ENCODE measurements at regions not wholly inside any gene's neighbourhood (a gene's known extent, or its start where the extent isn't known, plus 50 kb on each side); places are given as distances from the start of the nearest gene placed in this dataset.

DNA sequence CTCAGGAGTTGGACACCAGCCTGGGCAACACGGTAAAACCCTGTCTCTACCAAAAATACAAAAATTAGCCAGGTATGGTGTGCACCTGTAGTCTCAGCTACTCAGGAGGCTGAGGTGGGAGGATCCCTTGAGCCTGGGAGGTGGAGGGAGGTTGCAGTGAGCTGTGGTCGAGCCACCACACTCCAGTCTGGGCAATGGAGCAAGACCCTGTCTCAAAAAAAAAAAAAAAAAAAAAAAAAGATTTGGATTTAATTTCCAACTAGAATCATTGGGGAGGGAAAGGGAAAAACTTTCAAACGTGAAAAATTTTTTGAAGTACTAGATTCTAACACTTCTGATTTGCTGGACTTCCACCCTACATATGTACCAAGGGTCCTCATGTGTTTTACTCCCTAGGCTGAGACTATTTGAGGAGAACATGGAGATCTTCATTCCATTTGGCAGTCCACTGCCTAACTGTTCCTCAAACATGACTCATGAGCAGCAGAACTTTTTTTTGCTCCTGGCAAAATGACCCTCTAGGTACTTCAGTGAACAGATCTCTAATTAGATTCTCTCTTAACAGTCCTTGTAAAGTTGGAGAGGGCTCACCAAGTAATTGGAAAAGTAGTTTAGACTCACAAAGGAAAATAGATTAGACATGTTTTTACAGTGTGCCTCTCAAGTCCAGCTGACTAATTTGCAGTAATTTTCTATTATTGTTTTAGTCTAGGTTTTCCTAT is 267.6 kb downstream of the METTL4 start:
- TF ChIP-seq, protein P1, sequence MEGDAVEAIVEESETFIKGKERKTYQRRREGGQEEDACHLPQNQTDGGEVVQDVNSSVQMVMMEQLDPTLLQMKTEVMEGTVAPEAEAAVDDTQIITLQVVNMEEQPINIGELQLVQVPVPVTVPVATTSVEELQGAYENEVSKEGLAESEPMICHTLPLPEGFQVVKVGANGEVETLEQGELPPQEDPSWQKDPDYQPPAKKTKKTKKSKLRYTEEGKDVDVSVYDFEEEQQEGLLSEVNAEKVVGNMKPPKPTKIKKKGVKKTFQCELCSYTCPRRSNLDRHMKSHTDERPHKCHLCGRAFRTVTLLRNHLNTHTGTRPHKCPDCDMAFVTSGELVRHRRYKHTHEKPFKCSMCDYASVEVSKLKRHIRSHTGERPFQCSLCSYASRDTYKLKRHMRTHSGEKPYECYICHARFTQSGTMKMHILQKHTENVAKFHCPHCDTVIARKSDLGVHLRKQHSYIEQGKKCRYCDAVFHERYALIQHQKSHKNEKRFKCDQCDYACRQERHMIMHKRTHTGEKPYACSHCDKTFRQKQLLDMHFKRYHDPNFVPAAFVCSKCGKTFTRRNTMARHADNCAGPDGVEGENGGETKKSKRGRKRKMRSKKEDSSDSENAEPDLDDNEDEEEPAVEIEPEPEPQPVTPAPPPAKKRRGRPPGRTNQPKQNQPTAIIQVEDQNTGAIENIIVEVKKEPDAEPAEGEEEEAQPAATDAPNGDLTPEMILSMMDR (IDR thresholded peaks at IDR 0.05; ENCODE audit: unreplicated experiment in 3 of 3), result no peak
- Mint-ChIP-seq H3K36me3 (ENCODE audit: low read depth) (no peaks in the 10 kb centered on the region), H3K4me1 (no peaks in the 10 kb centered on the region), H3K27ac (no peak overlapping the region), H3K9me3 (no peaks in the 10 kb centered on the region), H3K4me3 (no peak overlapping the region), H3K27me3 (ENCODE audit: low read depth) (no peaks in the 10 kb centered on the region)

DNA sequence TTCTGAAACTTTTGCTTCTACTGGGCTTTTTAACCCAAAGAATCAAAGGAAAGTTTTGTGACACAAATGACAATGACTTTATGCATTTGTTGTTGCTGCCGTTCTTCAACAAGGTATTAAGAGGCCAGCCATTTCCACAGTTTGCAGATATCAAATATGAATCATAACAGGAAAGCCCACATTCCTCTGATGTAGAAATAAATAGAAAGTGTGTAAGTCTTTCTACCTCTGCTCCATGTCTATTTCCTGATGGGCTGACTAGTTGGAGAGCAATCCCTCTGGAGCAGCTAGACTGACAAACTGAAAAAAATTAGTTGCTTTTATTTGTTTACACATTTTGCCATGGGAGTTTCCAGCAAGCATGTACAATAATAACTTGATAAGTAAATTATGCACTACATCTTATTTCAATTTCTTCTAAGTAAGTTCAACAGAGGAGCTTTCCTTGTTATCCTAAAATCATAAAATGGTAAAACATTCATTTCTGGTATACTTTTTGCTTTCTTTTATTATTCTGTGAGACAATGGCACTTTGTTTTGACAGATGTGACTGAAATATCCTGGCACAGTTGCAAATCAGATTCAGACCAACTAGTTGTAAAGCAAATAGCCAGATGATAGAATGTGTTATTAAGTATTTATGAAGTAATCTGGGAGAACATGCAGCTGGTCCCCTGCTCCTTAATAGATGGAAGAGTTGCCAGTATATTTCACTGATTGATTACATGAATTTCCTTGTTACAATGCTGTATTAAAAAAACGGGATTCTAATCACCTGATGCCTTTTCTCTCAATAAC is 266.7 kb downstream of the METTL4 start:
- H3K4me3 Mint-ChIP-seq, result no peak overlapping the region
- TF ChIP-seq, protein P1 (IDR thresholded peaks at IDR 0.05; ENCODE audit: unreplicated experiment in 3 of 3), result no peak
- no peaks in the 10 kb centered on the region for H3K9me3 Mint-ChIP-seq
- H3K4me1 Mint-ChIP-seq, result no peaks in the 10 kb centered on the region
- H3K36me3 Mint-ChIP-seq (ENCODE audit: low read depth), result no peaks in the 10 kb centered on the region
- no peaks in the 10 kb centered on the region for H3K27me3 Mint-ChIP-seq (ENCODE audit: low read depth)
- no peak overlapping the region for H3K27ac Mint-ChIP-seq

DNA sequence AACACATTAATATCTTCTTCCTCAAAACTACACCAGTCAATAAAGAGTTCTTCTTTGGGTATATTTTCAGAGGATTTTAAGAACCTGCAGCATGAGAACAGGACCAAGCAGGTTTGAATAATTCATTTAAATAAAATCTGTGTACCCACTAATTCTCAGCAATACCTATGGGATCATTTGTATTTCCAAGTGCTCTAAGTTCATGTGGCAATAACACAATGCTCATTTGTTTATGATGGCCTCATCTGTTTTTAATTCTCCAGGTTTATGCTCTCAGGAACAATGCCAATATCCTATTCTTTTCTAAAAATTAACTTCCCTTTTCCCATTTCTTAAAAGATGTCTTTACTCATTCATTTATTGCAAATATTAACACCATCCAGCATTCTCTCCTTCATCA is 264.7 kb downstream of the METTL4 start:
- TF ChIP-seq, protein P1 (IDR thresholded peaks at IDR 0.05; ENCODE audit: unreplicated experiment in 3 of 3), result no peak
- H3K9me3 Mint-ChIP-seq, result no peaks in the 10 kb centered on the region
- H3K36me3 Mint-ChIP-seq (ENCODE audit: low read depth), result no peaks in the 10 kb centered on the region
- no peaks in the 10 kb centered on the region for H3K27me3 Mint-ChIP-seq (ENCODE audit: low read depth)
- H3K27ac Mint-ChIP-seq, result no peak overlapping the region
- no peaks in the 10 kb centered on the region for H3K4me1 Mint-ChIP-seq
- H3K4me3 Mint-ChIP-seq, result no peak overlapping the region

DNA sequence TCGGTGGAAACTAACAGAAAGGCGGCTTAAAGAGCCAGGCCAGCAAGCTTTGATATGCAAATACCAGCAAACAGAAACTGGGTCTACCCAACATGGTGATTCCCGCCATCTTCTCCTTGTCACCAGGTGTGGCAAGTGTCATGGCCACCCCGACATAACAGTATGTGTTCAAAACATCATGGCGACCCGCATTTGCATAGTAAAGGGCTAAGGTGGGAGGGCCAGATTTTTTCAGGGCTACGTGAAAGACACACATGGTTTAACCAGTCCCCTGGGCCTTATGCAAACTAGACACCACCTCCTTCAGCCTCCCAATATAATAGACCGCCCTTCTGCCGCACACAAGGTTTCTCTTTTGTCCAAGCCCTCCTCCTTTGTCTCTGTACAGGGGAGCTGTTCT is 260.4 kb downstream of the METTL4 start:
- no peaks in the 10 kb centered on the region for H3K4me1 Mint-ChIP-seq
- H3K27ac Mint-ChIP-seq, result no peak overlapping the region
- H3K36me3 Mint-ChIP-seq (ENCODE audit: low read depth), result no peaks in the 10 kb centered on the region
- TF ChIP-seq, protein P1 (IDR thresholded peaks at IDR 0.05; ENCODE audit: unreplicated experiment in 3 of 3), result no peak
- H3K4me3 Mint-ChIP-seq, result no peak overlapping the region
- H3K9me3 Mint-ChIP-seq, result no peaks in the 10 kb centered on the region
- H3K27me3 Mint-ChIP-seq (ENCODE audit: low read depth), result no peaks in the 10 kb centered on the region

DNA sequence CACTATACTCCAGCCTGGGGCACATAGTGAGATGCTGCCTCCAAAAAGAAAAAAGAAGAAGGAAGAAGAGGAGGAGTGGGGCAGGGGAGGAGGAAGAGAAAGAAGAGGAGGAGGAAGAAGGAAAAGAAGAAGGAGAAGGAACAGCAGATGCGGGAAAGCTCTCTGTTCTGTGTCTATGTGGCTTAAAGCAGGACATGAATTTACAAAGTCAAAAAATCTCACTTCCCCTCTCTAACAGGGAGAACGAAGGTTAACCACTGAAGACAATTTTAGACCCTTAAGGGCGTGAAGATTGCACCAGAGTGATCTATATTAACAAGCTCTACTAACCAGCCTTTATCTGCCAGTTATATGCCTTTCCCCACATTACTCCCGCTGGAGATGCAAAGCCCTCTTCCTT is 258.9 kb downstream of the METTL4 start:
- no peaks in the 10 kb centered on the region for H3K9me3 Mint-ChIP-seq
- no peak overlapping the region for H3K27ac Mint-ChIP-seq
- H3K4me3 Mint-ChIP-seq, result no peak overlapping the region
- no peaks in the 10 kb centered on the region for H3K36me3 Mint-ChIP-seq (ENCODE audit: low read depth)
- peaks cover 5% of the 10 kb centered on the region for H3K4me1 Mint-ChIP-seq
- TF ChIP-seq, protein P1 (IDR thresholded peaks at IDR 0.05; ENCODE audit: unreplicated experiment in 3 of 3), result no peak
- H3K27me3 Mint-ChIP-seq (ENCODE audit: low read depth), result no peaks in the 10 kb centered on the region

Measured in nephron (organoid).